ENCODE measurements at regions not wholly inside any gene's neighbourhood (a gene's known extent, or its start where the extent isn't known, plus 50 kb on each side); places are given as distances from the start of the nearest gene placed in this dataset.
"Not testable (repeated sequence)": the region's sequence is repeated elsewhere in the genome, so short reads cannot be mapped to it uniquely, and the experiment has no call there.

GRCh38 chr12:33634544-33634943, 194.9 kb upstream of the SYT10 start:
- H3K9me2 ChIP-seq (ENCODE audit: low read depth, low read length), result no peaks in the 10 kb centered on the region
- H3K79me2 ChIP-seq (ENCODE audit: insufficient read depth, low read length), result no peaks in the 10 kb centered on the region
- no peak overlapping the region for H3K27ac ChIP-seq (ENCODE audit: low read depth, low read length, poor library complexity, severe bottlenecking)
- TF ChIP-seq CTCF (IDR thresholded peaks at IDR 0.05; ENCODE audit: low read length), result no peak
- TF ChIP-seq EZH2 (IDR thresholded peaks at IDR 0.05; ENCODE audit: borderline replicate concordance, low read length), result no peak
- no peak overlapping the region for H3K4me3 ChIP-seq (ENCODE audit: low read depth, low read length, poor library complexity, severe bottlenecking)
- H3K27me3 ChIP-seq (ENCODE audit: insufficient read depth, low read length), result no peaks in the 10 kb centered on the region
- H3K36me3 ChIP-seq (ENCODE audit: insufficient read depth, low read length), result no peaks in the 10 kb centered on the region
- no peaks in the 10 kb centered on the region for H4K20me1 ChIP-seq (ENCODE audit: insufficient read depth, low read length)
- no peak overlapping the region for H3K4me2 ChIP-seq (ENCODE audit: low read length)
- no peak overlapping the region for H2AFZ ChIP-seq (ENCODE audit: low read length)
- no peaks in the 10 kb centered on the region for H3K9me3 ChIP-seq (ENCODE audit: low read length)
- no peak overlapping the region for H3K9ac ChIP-seq (ENCODE audit: low read length)
- H3K4me1 ChIP-seq (ENCODE audit: insufficient read depth, low read length, severe bottlenecking), result no peaks in the 10 kb centered on the region
- no peaks in the 10 kb centered on the region for H3F3A ChIP-seq (ENCODE audit: insufficient read depth, low read length)

GRCh38 chr12:33636930-33637329, 197.3 kb upstream of the SYT10 start:
- not testable (repeated sequence) for H3K9me3 ChIP-seq (ENCODE audit: low read length); H3K27ac ChIP-seq (ENCODE audit: low read depth, low read length, poor library complexity, severe bottlenecking); H3K36me3 ChIP-seq (ENCODE audit: insufficient read depth, low read length); H2AFZ ChIP-seq (ENCODE audit: low read length); H4K20me1 ChIP-seq (ENCODE audit: insufficient read depth, low read length); H3K9me2 ChIP-seq (ENCODE audit: low read depth, low read length); H3K4me1 ChIP-seq (ENCODE audit: insufficient read depth, low read length, severe bottlenecking); H3K27me3 ChIP-seq (ENCODE audit: insufficient read depth, low read length); H3K79me2 ChIP-seq (ENCODE audit: insufficient read depth, low read length); H3K4me3 ChIP-seq (ENCODE audit: low read depth, low read length, poor library complexity, severe bottlenecking); H3K4me2 ChIP-seq (ENCODE audit: low read length); H3F3A ChIP-seq (ENCODE audit: insufficient read depth, low read length); H3K9ac ChIP-seq (ENCODE audit: low read length)

- H2AFZ ChIP-seq (ENCODE audit: low read length), result no peak overlapping the region
- no peak overlapping the region for H3K9ac ChIP-seq (ENCODE audit: low read length)
- no peak overlapping the region for H3K4me2 ChIP-seq (ENCODE audit: low read length)
- no peaks in the 10 kb centered on the region for H4K20me1 ChIP-seq (ENCODE audit: insufficient read depth, low read length)
- no peaks in the 10 kb centered on the region for H3K36me3 ChIP-seq (ENCODE audit: insufficient read depth, low read length)
- no peak overlapping the region for H3K4me3 ChIP-seq (ENCODE audit: low read depth, low read length, poor library complexity, severe bottlenecking)
- no peaks in the 10 kb centered on the region for H3K79me2 ChIP-seq (ENCODE audit: insufficient read depth, low read length)
- no peaks in the 10 kb centered on the region for H3K9me3 ChIP-seq (ENCODE audit: low read length)
- no peaks in the 10 kb centered on the region for H3K27me3 ChIP-seq (ENCODE audit: insufficient read depth, low read length)
- TF ChIP-seq CTCF (IDR thresholded peaks at IDR 0.05; ENCODE audit: low read length), result no peak
- no peak for TF ChIP-seq EZH2 (IDR thresholded peaks at IDR 0.05; ENCODE audit: borderline replicate concordance, low read length)
- no peaks in the 10 kb centered on the region for H3K9me2 ChIP-seq (ENCODE audit: low read depth, low read length)
- no peaks in the 10 kb centered on the region for H3K4me1 ChIP-seq (ENCODE audit: insufficient read depth, low read length, severe bottlenecking)
- no peak overlapping the region for H3K27ac ChIP-seq (ENCODE audit: low read depth, low read length, poor library complexity, severe bottlenecking)
- no peaks in the 10 kb centered on the region for H3F3A ChIP-seq (ENCODE audit: insufficient read depth, low read length)
Observed at GRCh38 chr12:33639975-33640374, 200.4 kb upstream of the SYT10 start.

- Histone ChIP-seq H3K27ac (ENCODE audit: low read depth, low read length, poor library complexity, severe bottlenecking) (no peak overlapping the region), H3K36me3 (ENCODE audit: insufficient read depth, low read length) (no peaks in the 10 kb centered on the region), H4K20me1 (ENCODE audit: insufficient read depth, low read length) (no peaks in the 10 kb centered on the region), H3K79me2 (ENCODE audit: insufficient read depth, low read length) (no peaks in the 10 kb centered on the region), H3K9ac (ENCODE audit: low read length) (no peak overlapping the region), H3F3A (ENCODE audit: insufficient read depth, low read length) (no peaks in the 10 kb centered on the region), H3K9me2 (ENCODE audit: low read depth, low read length) (no peaks in the 10 kb centered on the region), H3K9me3 (ENCODE audit: low read length) (no peaks in the 10 kb centered on the region), H3K27me3 (ENCODE audit: insufficient read depth, low read length) (no peaks in the 10 kb centered on the region), H3K4me1 (ENCODE audit: insufficient read depth, low read length, severe bottlenecking) (no peaks in the 10 kb centered on the region), H3K4me2 (ENCODE audit: low read length) (no peak overlapping the region), H2AFZ (ENCODE audit: low read length) (no peak overlapping the region; the same call in 1 of the 2 replicates), H3K4me3 (ENCODE audit: low read depth, low read length, poor library complexity, severe bottlenecking) (no peak overlapping the region)
- no peak for TF ChIP-seq CTCF (IDR thresholded peaks at IDR 0.05; ENCODE audit: low read length)
- no peak for TF ChIP-seq EZH2 (IDR thresholded peaks at IDR 0.05; ENCODE audit: borderline replicate concordance, low read length)
Observed at GRCh38 chr12:33649992-33650391, 210.4 kb upstream of the SYT10 start.

Measured in OCI-LY1 (cell line).